Astrocyte of the hippocampus (primary cell): ENCODE measurements at regions not wholly inside any gene's neighbourhood (a gene's known extent, or its start where the extent isn't known, plus 50 kb on each side); places are given as distances from the start of the nearest gene placed in this dataset.
"Not testable (repeated sequence)": the region's sequence is repeated elsewhere in the genome, so short reads cannot be mapped to it uniquely, and the experiment has no call there.

Source experiments
- DNase-seq: peaks from one replicate; pipeline ENCODE4 v3.0.0; 2011; ENCODE audit warnings: low read depth, low spot score

- no peak for DNase-seq
Measured at GRCh38 chr16:46519063-46519462, 102.1 kb downstream of the SHCBP1 start.

GRCh38 chr16:46496701-46497100 lies 124.5 kb downstream of the SHCBP1 start:
- no peak for DNase-seq

GRCh38 chr16:46482895-46483294 lies 138.3 kb downstream of the SHCBP1 start:
- no peak for DNase-seq

GRCh38 chr16:46466239-46466638 lies 154.9 kb downstream of the SHCBP1 start:
- DNase-seq: no peak

- DNase-seq: not testable (repeated sequence)
Measured at GRCh38 chr16:46454801-46455200, 166.4 kb downstream of the SHCBP1 start.

GRCh38 chr16:46428108-46429061 lies 192.8 kb downstream of the SHCBP1 start:
- no peak for DNase-seq

GRCh38 chr16:46427340-46428107 lies 193.7 kb downstream of the SHCBP1 start:
- no peak for DNase-seq

- DNase-seq: no peak
Measured at GRCh38 chr16:46426336-46426735, 194.8 kb downstream of the SHCBP1 start.

GRCh38 chr16:46404028-46404427 lies 217.2 kb downstream of the SHCBP1 start:
- no peak for DNase-seq

- not testable (repeated sequence) for DNase-seq
Measured at GRCh38 chr16:46398559-46398958, 222.6 kb downstream of the SHCBP1 start.

GRCh38 chr16:46396883-46397270 lies 224.3 kb downstream of the SHCBP1 start:
- DNase-seq: not testable (repeated sequence)

GRCh38 chr16:46396131-46396882 lies 224.9 kb downstream of the SHCBP1 start:
- DNase-seq: not testable (repeated sequence)

- not testable (repeated sequence) for DNase-seq
Measured at GRCh38 chr16:46395391-46395921, 225.7 kb downstream of the SHCBP1 start.

- DNase-seq: not testable (repeated sequence)
Measured at GRCh38 chr16:46394963-46395362, 226.2 kb downstream of the SHCBP1 start.

GRCh38 chr16:46394149-46394548 lies 227.0 kb downstream of the SHCBP1 start:
- not testable (repeated sequence) for DNase-seq

GRCh38 chr16:46392930-46393722 lies 228.1 kb downstream of the SHCBP1 start:
- peak; percentile 16 for DNase-seq

- DNase-seq: not testable (repeated sequence)
Measured at GRCh38 chr16:46390660-46391462, 230.3 kb downstream of the SHCBP1 start.

- peak; percentile 88 for DNase-seq
Measured at GRCh38 chr16:46389561-46390041, 231.6 kb downstream of the SHCBP1 start.

GRCh38 chr16:46388939-46389491 lies 232.2 kb downstream of the SHCBP1 start:
- DNase-seq: not testable (repeated sequence)
